ENCODE measurements at regions not wholly inside any gene's neighbourhood (a gene's known extent, or its start where the extent isn't known, plus 50 kb on each side); places are given as distances from the start of the nearest gene placed in this dataset.

- Mint-ChIP-seq H3K4me1 (no peaks in the 10 kb centered on the region), H3K27ac (no peak overlapping the region), H3K4me3 (no peak overlapping the region), H3K27me3 (peaks cover 14% of the 10 kb centered on the region), H3K9me3 (ENCODE audit: insufficient read depth) (no peaks in the 10 kb centered on the region)
- Histone ChIP-seq H2AFZ (ENCODE audit: insufficient read depth, low read depth, low read length, poor library complexity, severe bottlenecking) (no peak overlapping the region), H3K4me2 (replicated peaks; ENCODE audit: low read depth, low read length, poor library complexity, severe bottlenecking) (no peak overlapping the region), H3K9me3 (ENCODE audit: control extremely low read depth in 1 of 3, control insufficient read depth in 2 of 3, insufficient read depth in 1 of 3, low read length in 2 of 3) (no peaks in the 10 kb centered on the region), H3K4me1 (ENCODE audit: control insufficient read depth in 2 of 2, insufficient read depth in 2 of 2, low read length in 2 of 2) (peaks cover 0 to 5% of the 10 kb centered on the region in 2 donors), H4K20me1 (ENCODE audit: control insufficient read depth, insufficient read depth, low read length, poor library complexity, severe bottlenecking) (no peaks in the 10 kb centered on the region), H3K27me3 (replicated peaks in 1 of 4; ENCODE audit: control extremely low read depth in 1 of 4, control insufficient read depth in 3 of 4, insufficient read depth in 4 of 4, low read length in 3 of 4) (peaks cover 0 to 5% (median 2%) of the 10 kb centered on the region in 4 experiments), H3K36me3 (replicated peaks in 1 of 2; ENCODE audit: control extremely low read depth in 1 of 2, control insufficient read depth in 1 of 2, extremely low read depth in 1 of 2, insufficient read depth in 2 of 2, low read length in 1 of 2) (no peaks in the 10 kb centered on the region), H3K27ac (ENCODE audit: low read length in 2 of 2) (no peak overlapping the region), H3K79me2 (ENCODE audit: control insufficient read depth, insufficient read depth, low read length) (no peaks in the 10 kb centered on the region), H3K9ac (ENCODE audit: low read length) (no peak overlapping the region), H3K4me3 (ENCODE audit: control extremely low read depth in 1 of 5, extremely low read depth in 1 of 5, insufficient read depth in 1 of 5, low read depth in 2 of 5, low read length in 4 of 5) (no peak overlapping the region)
- no CpG with 5 or more reads among the region's 4 CpGs for WGBS (ENCODE audit: insufficient coverage)
- ChIA-PET POLR2A (no interaction called here), CTCF (no interaction called here)
- ATAC-seq (ENCODE audit: low read depth) (no peak), DNase-seq (no peak)
- intact Hi-C loops (cut with micrococcal nuclease), result no loop called here
- TF ChIP-seq CTCF (IDR thresholded peaks at IDR 0.05), result no peak
- no peak for TF ChIP-seq EZH2 (IDR thresholded peaks at IDR 0.05; ENCODE audit: borderline replicate concordance, insufficient read depth, low read depth, low read length, poor library complexity, severe bottlenecking)
These were observed 233.5 kb upstream of the E2F8 start for GRCh38 chr11:19474211-19474610.

- Histone ChIP-seq H3K9me3 (ENCODE audit: control extremely low read depth in 1 of 3, control insufficient read depth in 2 of 3, insufficient read depth in 1 of 3, low read length in 2 of 3) (no peaks in the 10 kb centered on the region), H3K4me1 (ENCODE audit: control insufficient read depth in 2 of 2, insufficient read depth in 2 of 2, low read length in 2 of 2) (peaks cover 0 to 5% of the 10 kb centered on the region in 2 donors), H4K20me1 (ENCODE audit: control insufficient read depth, insufficient read depth, low read length, poor library complexity, severe bottlenecking) (no peaks in the 10 kb centered on the region), H3K36me3 (replicated peaks in 1 of 2; ENCODE audit: control extremely low read depth in 1 of 2, control insufficient read depth in 1 of 2, extremely low read depth in 1 of 2, insufficient read depth in 2 of 2, low read length in 1 of 2) (no peaks in the 10 kb centered on the region), H3K9ac (ENCODE audit: low read length) (no peak overlapping the region), H2AFZ (ENCODE audit: insufficient read depth, low read depth, low read length, poor library complexity, severe bottlenecking) (no peak overlapping the region), H3K27me3 (replicated peaks in 1 of 4; ENCODE audit: control extremely low read depth in 1 of 4, control insufficient read depth in 3 of 4, insufficient read depth in 4 of 4, low read length in 3 of 4) (peaks cover 0 to 5% (median 2%) of the 10 kb centered on the region in 4 experiments), H3K4me3 (ENCODE audit: control extremely low read depth in 1 of 5, extremely low read depth in 1 of 5, insufficient read depth in 1 of 5, low read depth in 2 of 5, low read length in 4 of 5) (no peak overlapping the region), H3K27ac (ENCODE audit: low read length in 2 of 2) (no peak overlapping the region), H3K4me2 (replicated peaks; ENCODE audit: low read depth, low read length, poor library complexity, severe bottlenecking) (no peak overlapping the region), H3K79me2 (ENCODE audit: control insufficient read depth, insufficient read depth, low read length) (no peaks in the 10 kb centered on the region)
- H3K27me3 Mint-ChIP-seq, result peaks cover 12% of the 10 kb centered on the region
- ChIA-PET CTCF (no interaction called here), POLR2A (no interaction called here)
- no peaks in the 10 kb centered on the region for H3K9me3 Mint-ChIP-seq (ENCODE audit: insufficient read depth)
- H3K27ac Mint-ChIP-seq, result no peak overlapping the region
- intact Hi-C loops (cut with micrococcal nuclease), result no loop called here
- WGBS (ENCODE audit: insufficient coverage), result 60% methylated on average over 3 of the region's 3 CpGs
- no peaks in the 10 kb centered on the region for H3K4me1 Mint-ChIP-seq
- TF ChIP-seq CTCF (IDR thresholded peaks at IDR 0.05) (no peak), EZH2 (IDR thresholded peaks at IDR 0.05; ENCODE audit: borderline replicate concordance, insufficient read depth, low read depth, low read length, poor library complexity, severe bottlenecking) (no peak)
- ATAC-seq (ENCODE audit: low read depth) (no peak), DNase-seq (no peak)
- H3K4me3 Mint-ChIP-seq, result no peak overlapping the region
These were observed 231.9 kb upstream of the E2F8 start for GRCh38 chr11:19472679-19473078.

Measured in B cell (primary cell).